Neutrophil (primary cell): ENCODE measurements at regions not wholly inside any gene's neighbourhood (a gene's known extent, or its start where the extent isn't known, plus 50 kb on each side); places are given as distances from the start of the nearest gene placed in this dataset.

Source experiments
- H3K27ac ChIP-seq: fragments of 200-600 bp; sonication (generic); 2 replicates; pipeline ENCODE4 v1.5.1; 2016; ENCODE audit warnings: mild to moderate bottlenecking, moderate library complexity
- H3K27me3 ChIP-seq: fragments of 200-600 bp; sonication (generic); 2 replicates; pipeline ENCODE4 v1.6.0; 2016; ENCODE audit warnings: mild to moderate bottlenecking
- H3K36me3 ChIP-seq: fragments of 200-600 bp; sonication (generic); 2 replicates; pipeline ENCODE4 v1.5.1; 2017
- H3K4me1 ChIP-seq, 2 experiments: fragments of 200-600 bp in 1 of 2; sonication (generic) in 1 of 2; 1 replicate in 1 of 2; 2 replicates in 1 of 2; pipeline versions ENCODE4 v1.5.1 to v1.6.1; 2013 to 2016; ENCODE audit warnings: low read depth in 1 of 2, low read length in 1 of 2, mild to moderate bottlenecking in 1 of 2, moderate library complexity in 1 of 2; ENCODE audit not compliant: control insufficient read depth in 1 of 2, insufficient read depth in 1 of 2
- H3K4me3 ChIP-seq, 2 experiments: fragments of 200-600 bp in 1 of 2; sonication (generic) in 1 of 2; 1 replicate in 1 of 2; 2 replicates in 1 of 2; pipeline ENCODE4 v1.5.1; 2013 to 2016; ENCODE audit warnings: low read depth in 1 of 2, low read length in 1 of 2, mild to moderate bottlenecking in 1 of 2, moderate library complexity in 1 of 2
- H3K9me3 ChIP-seq: fragments of 200-600 bp; sonication (generic); 2 replicates; pipeline ENCODE4 v1.5.1; 2016
- CTCF ChIP-seq: fragments of 200-600 bp; sonication (generic); IDR thresholded peaks from 2 replicates; pipeline ENCODE4 v1.5.1; 2016; ENCODE audit warnings: antibody characterized with exemption

GRCh38 chr6:21780141-21780540, 186.6 kb downstream of the SOX4 start:
- Histone ChIP-seq H3K4me3 (no peak overlapping the region), H3K27me3 (no peaks in the 10 kb centered on the region), H3K9me3 (no peaks in the 10 kb centered on the region), H3K27ac (no peak overlapping the region), H3K4me1 (no peaks in the 10 kb centered on the region), H3K36me3 (no peaks in the 10 kb centered on the region)
- no peak for TF ChIP-seq CTCF

GRCh38 chr6:21780679-21781078, 187.1 kb downstream of the SOX4 start:
- Histone ChIP-seq H3K4me1 (no peaks in the 10 kb centered on the region), H3K27ac (no peak overlapping the region), H3K27me3 (no peaks in the 10 kb centered on the region), H3K36me3 (no peaks in the 10 kb centered on the region), H3K4me3 (no peak overlapping the region), H3K9me3 (no peaks in the 10 kb centered on the region)
- TF ChIP-seq CTCF = no peak

GRCh38 chr6:21781128-21781527, 187.6 kb downstream of the SOX4 start:
- Histone ChIP-seq H3K27ac (no peak overlapping the region), H3K36me3 (no peaks in the 10 kb centered on the region), H3K9me3 (no peaks in the 10 kb centered on the region), H3K4me3 (no peak overlapping the region), H3K27me3 (no peaks in the 10 kb centered on the region), H3K4me1 (no peaks in the 10 kb centered on the region)
- TF ChIP-seq CTCF = no peak

GRCh38 chr6:21785164-21785563, 191.6 kb downstream of the SOX4 start:
- Histone ChIP-seq H3K36me3 (no peaks in the 10 kb centered on the region), H3K4me3 (no peak overlapping the region), H3K27ac (no peak overlapping the region), H3K27me3 (no peaks in the 10 kb centered on the region), H3K4me1 (no peaks in the 10 kb centered on the region), H3K9me3 (no peaks in the 10 kb centered on the region)
- TF ChIP-seq CTCF = no peak

- Histone ChIP-seq H3K36me3 (no peaks in the 10 kb centered on the region), H3K27me3 (no peaks in the 10 kb centered on the region), H3K4me3 (no peak overlapping the region), H3K4me1 (no peaks in the 10 kb centered on the region), H3K27ac (no peak overlapping the region), H3K9me3 (no peaks in the 10 kb centered on the region)
- TF ChIP-seq CTCF = no peak
Measured at GRCh38 chr6:21791056-21791455, 197.5 kb downstream of the SOX4 start.

- Histone ChIP-seq H3K36me3 (no peaks in the 10 kb centered on the region), H3K4me3 (no peak overlapping the region), H3K4me1 (no peaks in the 10 kb centered on the region), H3K27me3 (no peaks in the 10 kb centered on the region), H3K27ac (no peak overlapping the region), H3K9me3 (no peaks in the 10 kb centered on the region)
- no peak for TF ChIP-seq CTCF
Measured at GRCh38 chr6:21791581-21791980, 198.0 kb downstream of the SOX4 start.
